Kidney (tissue), 13 donors: ENCODE measurements at regions not wholly inside any gene's neighbourhood (a gene's known extent, or its start where the extent isn't known, plus 50 kb on each side); places are given as distances from the start of the nearest gene placed in this dataset.

Experiments used
- DNase-seq, 5 donors: peaks; one replicate each; pipeline ENCODE4 v3.0.0-alpha.2; 2013 to 2020
- FAIRE-seq: peaks from 2 replicates; lab custom pipeline; 2012; peaks lifted over from hg19 to GRCh38; lab: Jason Lieb, UNC
- H3K27ac ChIP-seq, 2 donors: one replicate each; pipeline ENCODE4 v1.7.0; 2013; ENCODE audit warnings: low read depth in 2 of 2, low read length in 2 of 2, inconsistent platforms in 1 of 2
- H3K27me3 ChIP-seq: one replicate; pipeline ENCODE4 v1.7.1; 2013; ENCODE audit warnings: low read length, inconsistent platforms; ENCODE audit not compliant: control insufficient read depth, insufficient read depth
- H3K36me3 ChIP-seq, 3 donors: one replicate each; pipeline versions ENCODE4 v1.7.0 to v1.7.1; 2013; ENCODE audit warnings: low read length in 3 of 3, control low read depth in 1 of 3, inconsistent platforms in 1 of 3; ENCODE audit not compliant: insufficient read depth in 3 of 3, control insufficient read depth in 2 of 3
- H3K4me1 ChIP-seq, 3 donors: one replicate each; pipeline versions ENCODE4 v1.7.0 to v1.7.1; 2013; ENCODE audit warnings: low read length in 3 of 3, inconsistent platforms in 1 of 3, low read depth in 1 of 3; ENCODE audit not compliant: control insufficient read depth in 2 of 3, insufficient read depth in 2 of 3
- H3K4me3 ChIP-seq, 3 donors: one replicate each; pipeline versions ENCODE4 v1.7.0 to v1.8.1; 2013; ENCODE audit warnings: low read length in 3 of 3, control low read depth in 1 of 3, inconsistent platforms in 1 of 3
- H3K9ac ChIP-seq, 3 donors: one replicate each; pipeline versions ENCODE4 v1.7.0 to v1.7.1; 2013; ENCODE audit warnings: low read length in 3 of 3, control low read depth in 1 of 3, inconsistent platforms in 1 of 3
- H3K9me3 ChIP-seq, 3 donors: one replicate each; pipeline versions ENCODE4 v1.7.0 to v1.7.1; 2013; ENCODE audit warnings: low read length in 3 of 3, control low read depth in 1 of 3, inconsistent platforms in 1 of 3; ENCODE audit not compliant: control insufficient read depth in 2 of 3, insufficient read depth in 1 of 3
- intact Hi-C: fragments of 100-400 bp; cut with DNase I; formaldehyde crosslinking; loops from one replicate; pipeline ENCODE4 v1.11.1; 2022
- TF ChIP-seq, protein P1 (sequence below): IDR thresholded peaks from 3 replicates; pipeline ENCODE4 v1.5.1; 2012; ENCODE audit warnings: mild to moderate bottlenecking, moderate library complexity, borderline replicate concordance; ENCODE audit not compliant: insufficient read depth; ENCODE audit errors: extremely low read depth
- donor health status: control.
- donor health status: control.
- donor health status: control.
- donor health status: control.
- donor health status: control.
- donor health status: DM: yes; HTN: yes; CAD: no.
- donor health status: Normal renal cell carcinoma (clear cell type).

DNA sequence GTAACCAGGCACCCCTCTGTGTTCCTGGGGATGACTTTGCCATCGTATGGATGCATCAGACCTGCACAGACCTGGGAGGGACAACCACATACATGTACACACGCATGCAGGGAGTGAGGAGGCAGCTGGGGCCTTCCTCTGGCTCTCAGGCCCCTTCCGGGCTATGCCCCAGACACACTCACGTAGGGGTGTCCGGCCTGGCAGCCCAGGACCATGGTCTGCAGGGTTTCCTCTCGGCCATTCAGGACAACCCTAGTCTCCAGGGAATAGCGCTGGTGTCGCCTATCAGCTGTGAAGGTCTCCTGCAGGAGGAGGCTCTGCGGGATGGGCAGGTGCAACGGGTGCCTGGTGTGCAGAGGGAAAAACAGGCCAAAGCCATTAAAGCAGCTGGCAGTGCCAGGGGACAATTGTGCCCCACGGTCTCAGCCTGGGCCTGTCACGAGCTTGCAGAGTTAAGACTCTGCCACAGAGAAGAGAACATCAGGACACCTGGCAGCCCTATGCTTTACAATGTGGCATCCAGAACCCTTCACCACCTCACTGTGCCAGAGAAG, 101.4 kb downstream of the RMI2 start:
- no peaks in the 10 kb centered on the region for H3K36me3 ChIP-seq
- TF ChIP-seq, protein P1, sequence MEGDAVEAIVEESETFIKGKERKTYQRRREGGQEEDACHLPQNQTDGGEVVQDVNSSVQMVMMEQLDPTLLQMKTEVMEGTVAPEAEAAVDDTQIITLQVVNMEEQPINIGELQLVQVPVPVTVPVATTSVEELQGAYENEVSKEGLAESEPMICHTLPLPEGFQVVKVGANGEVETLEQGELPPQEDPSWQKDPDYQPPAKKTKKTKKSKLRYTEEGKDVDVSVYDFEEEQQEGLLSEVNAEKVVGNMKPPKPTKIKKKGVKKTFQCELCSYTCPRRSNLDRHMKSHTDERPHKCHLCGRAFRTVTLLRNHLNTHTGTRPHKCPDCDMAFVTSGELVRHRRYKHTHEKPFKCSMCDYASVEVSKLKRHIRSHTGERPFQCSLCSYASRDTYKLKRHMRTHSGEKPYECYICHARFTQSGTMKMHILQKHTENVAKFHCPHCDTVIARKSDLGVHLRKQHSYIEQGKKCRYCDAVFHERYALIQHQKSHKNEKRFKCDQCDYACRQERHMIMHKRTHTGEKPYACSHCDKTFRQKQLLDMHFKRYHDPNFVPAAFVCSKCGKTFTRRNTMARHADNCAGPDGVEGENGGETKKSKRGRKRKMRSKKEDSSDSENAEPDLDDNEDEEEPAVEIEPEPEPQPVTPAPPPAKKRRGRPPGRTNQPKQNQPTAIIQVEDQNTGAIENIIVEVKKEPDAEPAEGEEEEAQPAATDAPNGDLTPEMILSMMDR = no peak
- no peak overlapping the region for H3K4me3 ChIP-seq
- H3K27me3 ChIP-seq = no peaks in the 10 kb centered on the region
- H3K9me3 ChIP-seq = no peaks in the 10 kb centered on the region
- no peak for DNase-seq
- FAIRE-seq = no peak
- no peaks in the 10 kb centered on the region for H3K4me1 ChIP-seq
- H3K27ac ChIP-seq = no peak overlapping the region
- H3K9ac ChIP-seq = no peak overlapping the region
- intact Hi-C loops = no loop called here

DNA sequence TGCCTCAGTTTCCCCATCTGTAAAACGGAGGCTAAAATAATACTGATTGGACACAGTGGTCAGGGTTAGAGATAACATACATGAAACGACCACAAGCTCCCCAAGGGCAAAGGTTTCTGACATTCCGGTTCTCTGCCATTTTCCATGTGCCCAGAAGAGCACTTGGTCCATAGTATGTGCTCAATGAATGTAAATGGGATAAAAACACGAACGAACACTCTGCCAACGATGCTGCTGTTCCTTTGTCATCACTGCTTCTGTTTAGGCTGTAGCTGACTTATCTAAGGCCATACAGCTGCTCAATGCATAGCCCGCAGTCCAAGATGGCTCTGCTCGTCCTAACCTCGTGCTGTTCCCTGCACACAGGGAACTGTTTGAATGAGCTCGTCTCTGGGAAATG, 102.0 kb downstream of the RMI2 start:
- H3K9me3 ChIP-seq = no peaks in the 10 kb centered on the region
- H3K4me1 ChIP-seq = no peaks in the 10 kb centered on the region
- DNase-seq (no peak), FAIRE-seq (no peak)
- no peaks in the 10 kb centered on the region for H3K36me3 ChIP-seq
- H3K4me3 ChIP-seq = no peak overlapping the region
- intact Hi-C loops = no loop called here
- no peak overlapping the region for H3K9ac ChIP-seq
- no peak overlapping the region for H3K27ac ChIP-seq
- no peaks in the 10 kb centered on the region for H3K27me3 ChIP-seq
- TF ChIP-seq, protein P1 = no peak

DNA sequence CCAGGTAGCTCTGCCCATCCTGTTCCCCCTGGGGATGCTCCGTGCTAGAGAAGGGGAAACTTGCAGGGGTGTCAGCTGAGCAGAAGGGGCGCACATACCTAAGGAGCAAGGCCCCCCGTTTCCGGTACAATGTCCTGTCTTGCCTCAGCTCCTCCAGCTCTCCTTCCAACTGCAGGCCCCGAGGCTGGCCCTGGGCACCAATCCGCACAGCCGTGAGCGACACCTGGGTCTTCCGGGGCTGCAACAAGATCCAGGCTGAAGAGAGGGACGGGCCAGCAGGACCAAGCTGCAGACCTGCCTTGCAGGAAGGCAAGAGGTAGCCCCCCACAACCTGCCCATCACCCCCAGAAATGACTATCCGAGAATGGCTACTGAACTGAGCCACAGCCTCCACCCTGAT, 102.6 kb downstream of the RMI2 start:
- Histone ChIP-seq H3K9me3 (no peaks in the 10 kb centered on the region), H3K4me3 (no peak overlapping the region), H3K4me1 (no peaks in the 10 kb centered on the region), H3K27ac (no peak overlapping the region), H3K9ac (no peak overlapping the region), H3K36me3 (no peaks in the 10 kb centered on the region), H3K27me3 (no peaks in the 10 kb centered on the region)
- intact Hi-C loops = no loop called here
- TF ChIP-seq, protein P1 = no peak
- FAIRE-seq (no peak), DNase-seq (no peak)

DNA sequence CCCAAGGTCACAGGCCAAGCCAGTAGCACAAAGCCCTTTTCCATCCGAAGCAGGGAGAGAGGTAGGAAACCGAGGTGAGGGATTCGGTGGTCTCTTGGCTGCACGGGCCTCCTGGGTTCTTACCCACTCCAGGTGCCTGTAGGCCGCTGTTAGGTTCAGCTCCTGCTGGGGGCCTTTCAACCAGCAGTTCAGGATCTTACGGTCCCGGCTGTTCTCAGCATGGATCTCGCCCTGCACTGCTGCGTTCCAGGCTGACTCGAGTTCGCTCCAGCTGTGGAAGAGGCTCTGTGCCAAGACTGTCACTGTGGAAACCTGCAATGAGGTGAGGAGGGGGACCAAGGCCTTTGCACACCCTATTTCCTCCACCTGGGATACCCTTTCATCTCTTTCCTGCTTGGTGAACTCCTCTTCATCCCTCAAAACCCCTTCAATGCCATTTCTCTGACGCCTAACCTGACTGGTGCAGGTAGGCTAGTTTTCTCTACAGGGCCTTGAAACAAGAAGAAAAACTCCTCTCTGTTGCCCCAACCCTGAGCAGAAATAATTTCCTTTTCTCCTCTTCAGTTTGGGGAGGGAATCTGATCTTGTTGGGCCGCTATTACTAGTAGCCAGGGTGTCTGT, 103.6 kb downstream of the RMI2 start:
- Histone ChIP-seq H3K27me3 (no peaks in the 10 kb centered on the region), H3K4me3 (no peak overlapping the region), H3K36me3 (no peaks in the 10 kb centered on the region), H3K9ac (no peak overlapping the region), H3K4me1 (no peaks in the 10 kb centered on the region), H3K9me3 (no peaks in the 10 kb centered on the region), H3K27ac (no peak overlapping the region)
- no peak for DNase-seq
- intact Hi-C loops = no loop called here
- no peak for FAIRE-seq
- TF ChIP-seq, protein P1 = no peak
